Sigmoid colon (tissue), 4 donors: ENCODE measurements at regions not wholly inside any gene's neighbourhood (a gene's known extent, or its start where the extent isn't known, plus 50 kb on each side); places are given as distances from the start of the nearest gene placed in this dataset.

ENCODE experiments used
- POLR2AphosphoS5 ChIP-seq, 4 donors: sonication (generic); formaldehyde crosslinking; IDR thresholded peaks; one replicate each; pipeline ENCODE4 v1.6.1; 2017; ENCODE audit warnings: antibody characterized with exemption in 4 of 4
- TF ChIP-seq, protein P1 (sequence below), 4 experiments: fragments of 450-650 bp in 3 of 4; fragments of 200-600 bp in 1 of 4; IDR thresholded peaks; one replicate each; pipeline ENCODE4 v1.5.1; 2016 to 2019; ENCODE audit warnings: antibody characterized with exemption in 4 of 4, mild to moderate bottlenecking in 3 of 4, moderate library complexity in 2 of 4

DNA sequence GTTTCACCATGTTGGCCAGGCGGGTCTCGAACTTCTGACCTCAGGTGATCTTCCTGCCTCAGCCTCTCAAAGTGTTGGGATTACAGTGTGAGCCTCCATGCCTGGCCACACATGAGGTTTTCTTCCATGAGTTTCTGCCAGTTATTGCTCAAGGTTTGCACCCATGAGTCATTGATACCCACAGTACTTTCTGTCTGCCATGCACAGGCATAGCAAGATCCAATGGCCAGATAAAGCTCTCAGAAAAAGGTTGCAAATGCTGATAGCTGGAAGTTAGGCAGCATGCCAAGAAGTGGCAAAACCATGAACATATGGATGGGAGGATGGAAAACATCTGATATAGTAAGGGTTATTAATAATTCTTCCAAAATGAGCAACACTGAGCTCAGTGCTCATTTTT lies 298.7 kb upstream of the NRG3 start:
- TF ChIP-seq, protein P1, sequence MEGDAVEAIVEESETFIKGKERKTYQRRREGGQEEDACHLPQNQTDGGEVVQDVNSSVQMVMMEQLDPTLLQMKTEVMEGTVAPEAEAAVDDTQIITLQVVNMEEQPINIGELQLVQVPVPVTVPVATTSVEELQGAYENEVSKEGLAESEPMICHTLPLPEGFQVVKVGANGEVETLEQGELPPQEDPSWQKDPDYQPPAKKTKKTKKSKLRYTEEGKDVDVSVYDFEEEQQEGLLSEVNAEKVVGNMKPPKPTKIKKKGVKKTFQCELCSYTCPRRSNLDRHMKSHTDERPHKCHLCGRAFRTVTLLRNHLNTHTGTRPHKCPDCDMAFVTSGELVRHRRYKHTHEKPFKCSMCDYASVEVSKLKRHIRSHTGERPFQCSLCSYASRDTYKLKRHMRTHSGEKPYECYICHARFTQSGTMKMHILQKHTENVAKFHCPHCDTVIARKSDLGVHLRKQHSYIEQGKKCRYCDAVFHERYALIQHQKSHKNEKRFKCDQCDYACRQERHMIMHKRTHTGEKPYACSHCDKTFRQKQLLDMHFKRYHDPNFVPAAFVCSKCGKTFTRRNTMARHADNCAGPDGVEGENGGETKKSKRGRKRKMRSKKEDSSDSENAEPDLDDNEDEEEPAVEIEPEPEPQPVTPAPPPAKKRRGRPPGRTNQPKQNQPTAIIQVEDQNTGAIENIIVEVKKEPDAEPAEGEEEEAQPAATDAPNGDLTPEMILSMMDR (IDR thresholded peaks at IDR 0.05) = no peak
- TF ChIP-seq POLR2AphosphoS5 (IDR thresholded peaks at IDR 0.05) = no peak
